T47D (cell line): ENCODE measurements at regions not wholly inside any gene's neighbourhood (a gene's known extent, or its start where the extent isn't known, plus 50 kb on each side); places are given as distances from the start of the nearest gene placed in this dataset.

Source experiments
- DNase-seq, 2 experiments: peaks; one replicate each; pipeline versions ENCODE4 v3.0.0 to v3.0.0-alpha.2; 2011 to 2012; ENCODE audit warnings: low read depth in 1 of 2, low spot score in 1 of 2
- JUND ChIP-seq: IDR thresholded peaks from 2 replicates; pipeline ENCODE4 v1.6.1; 2012; ENCODE audit warnings: low read depth
- in situ Hi-C: cut with HindIII; loops from 2 replicates; pipeline ENCODE4 v1.10.0; 2016; ENCODE audit warnings: low sequenced_read_pairs, low pct_unique_long_range_greater_than_20kb

DNA sequence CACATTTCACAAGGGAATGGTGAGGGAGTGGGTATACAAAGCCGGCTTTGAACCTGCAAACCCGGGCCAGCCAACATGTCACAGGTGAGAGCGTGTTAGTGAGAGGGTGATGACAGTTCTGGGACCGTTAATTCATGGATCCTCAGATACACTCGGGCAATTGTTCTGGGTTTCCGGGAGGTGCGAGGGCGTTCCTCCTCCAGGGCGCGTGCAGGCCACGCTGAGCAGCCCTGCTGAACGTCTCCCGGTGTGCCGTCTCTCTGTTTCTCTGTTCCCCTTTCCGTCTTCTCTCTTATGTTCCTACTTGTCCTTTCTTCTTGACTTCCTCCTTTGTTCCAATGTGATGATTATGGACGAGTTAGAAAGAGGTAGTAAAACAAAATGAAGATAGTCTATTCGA, 130.0 kb upstream of the GMDS start:
- TF ChIP-seq JUND = no peak
- DNase-seq = no peak
- in situ Hi-C loops = no loop called here

DNA sequence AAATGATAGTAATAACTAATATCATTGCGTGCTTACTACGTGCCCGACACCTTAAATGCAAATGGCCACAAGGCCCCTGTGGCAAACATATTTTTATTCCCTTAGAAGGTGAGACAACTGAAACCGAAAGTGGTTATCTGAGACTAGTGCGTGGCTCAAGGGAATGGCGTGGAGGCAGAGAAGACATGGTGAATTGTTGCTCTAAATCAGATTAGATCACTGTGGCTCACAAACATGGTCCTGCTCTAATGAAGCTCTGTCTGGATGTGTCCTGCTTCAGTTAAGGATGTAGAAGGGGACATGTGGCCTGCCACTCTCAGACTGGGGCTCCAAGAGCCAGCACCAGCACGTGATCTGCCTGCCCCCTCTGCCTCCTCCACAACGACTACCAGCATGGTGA, 124.2 kb upstream of the GMDS start:
- in situ Hi-C loops = no loop called here

DNA sequence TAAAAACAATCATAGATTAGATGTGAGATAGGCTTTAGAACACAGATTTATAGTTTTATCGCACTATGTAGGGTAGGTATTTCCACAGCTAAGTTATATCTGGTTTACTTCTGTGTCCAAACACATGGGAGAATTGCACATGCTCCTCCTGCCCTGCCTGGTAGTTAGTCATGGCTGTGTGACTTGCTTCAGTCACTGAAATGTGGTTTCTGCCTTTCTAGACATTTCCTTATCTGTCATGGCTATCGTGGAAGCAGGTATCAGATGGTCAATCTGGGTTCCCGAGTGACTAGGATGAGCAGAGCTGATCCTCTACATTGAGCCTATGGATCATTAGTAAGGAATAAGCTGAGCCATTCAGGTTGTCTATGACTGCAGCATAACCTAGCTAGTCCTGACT, 117.8 kb upstream of the GMDS start:
- in situ Hi-C loops = no loop called here
- TF ChIP-seq JUND = no peak

More for the DNA sequence above, 124.2 kb upstream of the GMDS start:
- DNase-seq = no peak
- no peak for TF ChIP-seq JUND

DNA sequence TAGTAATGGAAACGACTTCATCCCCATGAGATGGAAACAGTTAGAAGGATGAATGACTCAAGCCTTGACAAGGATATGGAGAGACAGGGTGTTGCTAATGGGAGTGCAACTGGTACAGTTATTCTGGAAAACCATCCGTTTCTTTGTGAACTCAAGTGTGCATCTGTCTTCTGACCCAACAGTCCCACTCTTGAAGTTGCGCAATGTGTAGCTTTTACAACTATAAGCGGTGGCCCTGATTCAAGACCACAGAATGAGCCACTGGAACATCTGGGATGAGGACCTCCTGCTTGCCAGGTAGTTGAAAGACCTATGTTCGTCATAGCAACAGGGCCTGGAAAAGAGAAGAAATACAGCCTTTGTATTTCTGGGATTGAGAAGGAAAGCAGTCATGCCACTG, 115.8 kb upstream of the GMDS start:
- no peak for TF ChIP-seq JUND
- no peak for DNase-seq
- in situ Hi-C loops = no loop called here

More for the DNA sequence above, 117.8 kb upstream of the GMDS start:
- DNase-seq = no peak

DNA sequence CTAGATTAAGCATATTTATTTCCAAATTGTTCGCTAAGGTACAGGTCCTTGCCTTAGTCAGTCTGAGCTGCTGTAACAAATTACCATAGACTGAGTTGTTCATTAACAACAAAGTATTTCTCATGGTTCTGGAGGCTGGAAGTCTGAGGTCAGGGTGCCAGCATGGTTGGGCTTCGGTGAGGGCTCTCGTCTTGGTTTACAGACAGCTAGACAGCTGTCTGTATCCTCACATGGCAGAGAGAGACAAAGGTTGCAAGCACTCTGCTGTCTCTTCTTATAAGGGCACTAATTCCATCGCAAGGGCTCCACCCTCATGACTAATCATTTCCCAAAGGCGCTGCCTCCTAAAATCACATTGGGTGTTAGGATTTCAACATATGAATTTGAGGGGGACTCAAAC, 115.3 kb upstream of the GMDS start:
- TF ChIP-seq JUND = no peak
- no peak for DNase-seq
- in situ Hi-C loops = no loop called here

DNA sequence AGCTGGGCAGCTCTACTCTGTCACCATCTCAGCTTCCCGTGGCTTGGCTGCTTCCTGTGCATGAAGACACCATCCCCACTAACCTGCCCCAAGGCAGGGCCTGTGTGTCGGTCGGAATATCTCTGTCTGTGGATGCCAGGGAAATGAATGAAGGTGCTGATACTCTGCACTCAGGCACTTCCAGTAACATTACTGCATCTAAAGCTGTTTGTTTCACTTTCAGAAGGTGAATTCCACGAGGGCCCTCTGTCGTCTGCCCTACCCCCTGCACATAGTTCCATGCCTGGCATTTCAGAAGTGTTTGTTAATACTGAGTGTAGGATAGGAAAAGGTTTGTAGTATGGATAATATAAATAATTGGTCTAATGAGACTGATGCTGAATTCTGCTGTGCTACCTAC, 114.7 kb upstream of the GMDS start:
- TF ChIP-seq JUND = no peak
- in situ Hi-C loops = no loop called here
- DNase-seq = no peak

DNA sequence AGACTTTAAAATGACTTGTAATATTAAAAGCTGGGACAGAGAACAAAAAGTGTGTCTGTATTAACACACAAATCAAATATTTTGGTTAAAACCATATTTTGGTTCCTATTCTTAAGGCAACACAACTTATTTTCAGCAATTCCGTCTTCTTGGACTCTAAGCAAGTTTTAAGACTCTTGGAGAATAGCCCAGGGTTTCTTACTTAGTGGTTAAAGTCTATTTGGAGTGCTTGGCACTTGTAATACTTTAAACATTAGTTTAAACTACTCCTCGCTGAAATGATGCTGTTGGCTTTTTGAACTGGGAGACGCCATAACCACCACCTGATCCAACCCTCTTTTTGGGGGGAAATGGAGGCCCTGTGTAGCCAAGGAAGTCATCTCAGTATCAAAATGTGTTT, 109.7 kb upstream of the GMDS start:
- no peak for TF ChIP-seq JUND
- in situ Hi-C loops = no loop called here
- no peak for DNase-seq

DNA sequence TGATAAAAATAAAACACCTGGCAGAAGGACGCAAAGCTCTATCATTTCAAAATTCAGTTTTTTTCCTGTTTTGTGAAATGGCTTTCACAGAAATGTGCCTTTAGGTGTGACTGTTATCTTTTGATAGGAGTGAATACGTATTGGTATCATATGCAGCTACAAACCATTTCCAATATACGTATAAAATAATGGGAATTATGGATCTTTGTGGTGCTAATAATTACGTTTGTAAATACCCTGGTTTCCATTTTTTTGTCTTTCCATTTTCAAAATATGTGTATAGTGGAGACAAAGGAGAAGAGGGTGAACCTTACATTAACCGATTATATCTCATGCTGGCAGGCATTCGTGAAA, 108.7 kb upstream of the GMDS start:
- in situ Hi-C loops = no loop called here
- no peak for TF ChIP-seq JUND
- DNase-seq = no peak

DNA sequence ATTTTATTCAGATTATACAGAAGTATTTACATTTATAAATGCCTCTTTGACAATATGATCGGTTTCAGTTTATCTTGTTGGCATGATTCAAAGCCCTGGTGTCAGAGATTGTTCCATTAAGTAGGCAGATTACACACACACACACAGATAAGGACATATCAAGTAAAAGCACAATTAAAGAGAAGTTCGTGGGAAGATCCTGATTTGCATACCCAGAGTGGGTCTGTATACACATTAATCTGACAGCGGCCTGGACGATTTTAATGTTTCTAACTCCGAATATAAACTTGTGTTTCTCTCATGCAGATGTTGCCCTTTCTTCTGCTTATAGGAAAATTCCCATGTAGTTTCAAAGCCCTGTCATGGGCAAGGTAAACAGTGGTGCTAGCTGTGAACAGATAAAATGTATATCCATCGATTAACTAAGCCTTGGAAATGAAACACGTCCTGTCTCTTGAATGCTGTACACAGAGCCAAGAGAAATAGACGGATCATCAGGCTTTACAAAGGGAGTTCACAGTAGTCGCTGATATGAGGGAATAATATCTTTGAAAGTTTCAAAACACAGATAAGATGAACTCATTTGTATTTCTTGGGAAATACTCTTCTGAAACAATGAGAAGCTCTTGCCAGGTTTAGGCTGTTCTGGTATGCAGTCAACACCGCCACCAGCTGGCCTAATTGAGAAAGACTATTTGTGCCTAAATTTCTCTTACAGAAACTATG, 108.2 kb upstream of the GMDS start:
- no peak for TF ChIP-seq JUND
- peak; percentile 43 to 80 for DNase-seq
- in situ Hi-C loops = no loop called here

DNA sequence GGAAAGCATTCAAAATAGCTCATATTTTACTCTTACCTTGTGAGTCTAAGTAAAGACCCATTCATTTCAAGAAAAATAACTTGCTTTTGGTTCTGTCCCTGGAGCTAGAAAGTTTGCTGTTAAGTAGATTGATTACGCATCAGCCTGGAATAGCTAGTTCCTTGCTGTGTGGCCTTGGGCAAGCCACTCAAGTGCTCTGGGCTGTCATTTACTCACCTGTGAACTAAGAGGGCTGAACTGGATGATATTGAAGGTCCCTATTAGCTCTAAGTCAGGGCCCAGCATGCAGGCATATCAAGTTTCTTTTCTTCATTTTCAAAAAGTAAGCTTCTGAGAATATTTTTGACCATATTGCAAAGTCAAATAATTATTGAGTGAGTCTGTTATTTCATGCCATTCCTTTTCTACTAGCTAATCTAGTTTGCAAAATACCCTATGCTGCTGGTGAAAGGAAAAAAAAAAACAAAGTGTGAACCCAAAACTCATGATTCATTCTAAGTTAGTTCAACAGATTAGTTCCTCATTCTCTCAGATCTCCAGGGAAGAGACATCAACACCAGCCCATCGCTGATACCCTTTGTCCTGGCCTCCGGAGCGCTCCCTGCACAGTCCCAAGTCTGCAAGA, 106.5 kb upstream of the GMDS start:
- DNase-seq = no peak
- in situ Hi-C loops = no loop called here
- no peak for TF ChIP-seq JUND

DNA sequence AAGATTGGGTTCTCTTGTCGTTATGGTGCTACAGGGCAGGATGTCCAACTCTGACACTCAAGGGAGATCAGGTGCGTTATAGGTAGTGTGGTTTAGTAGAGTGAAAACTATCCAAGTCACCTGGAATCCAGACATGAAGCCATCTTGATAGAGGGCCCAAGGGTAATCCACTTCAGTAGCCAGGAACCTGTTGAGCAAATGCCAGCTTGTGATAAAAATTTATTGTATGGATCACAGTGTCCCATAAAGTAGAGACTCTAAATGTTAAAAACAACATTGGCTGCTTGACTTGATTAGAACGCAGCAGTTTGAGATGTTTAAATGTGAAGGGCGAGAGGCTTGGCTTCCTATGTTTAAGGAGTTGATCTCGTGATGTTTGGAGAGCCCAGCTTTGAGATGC, 105.7 kb upstream of the GMDS start:
- in situ Hi-C loops = no loop called here
- no peak for TF ChIP-seq JUND
- no peak for DNase-seq

DNA sequence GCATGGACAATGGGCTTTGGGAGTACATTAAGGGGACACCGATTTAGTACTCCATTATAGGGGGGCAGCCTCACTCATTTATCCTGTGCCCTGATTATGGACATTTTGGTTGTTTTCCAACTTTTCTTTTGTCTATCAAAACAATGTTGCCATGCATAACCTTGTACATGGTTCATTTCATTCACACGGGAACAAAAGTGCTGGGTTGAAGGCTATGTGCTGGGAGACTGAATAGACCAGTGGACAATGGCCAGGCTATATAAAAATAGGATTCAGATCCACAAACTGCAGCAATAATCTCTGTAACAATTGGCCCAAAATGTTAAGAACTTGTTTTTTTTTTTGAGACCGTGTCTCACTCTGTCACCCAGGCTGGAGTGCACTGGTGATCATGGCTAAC, 100.7 kb upstream of the GMDS start:
- DNase-seq = no peak
- TF ChIP-seq JUND = no peak
- in situ Hi-C loops = no loop called here

DNA sequence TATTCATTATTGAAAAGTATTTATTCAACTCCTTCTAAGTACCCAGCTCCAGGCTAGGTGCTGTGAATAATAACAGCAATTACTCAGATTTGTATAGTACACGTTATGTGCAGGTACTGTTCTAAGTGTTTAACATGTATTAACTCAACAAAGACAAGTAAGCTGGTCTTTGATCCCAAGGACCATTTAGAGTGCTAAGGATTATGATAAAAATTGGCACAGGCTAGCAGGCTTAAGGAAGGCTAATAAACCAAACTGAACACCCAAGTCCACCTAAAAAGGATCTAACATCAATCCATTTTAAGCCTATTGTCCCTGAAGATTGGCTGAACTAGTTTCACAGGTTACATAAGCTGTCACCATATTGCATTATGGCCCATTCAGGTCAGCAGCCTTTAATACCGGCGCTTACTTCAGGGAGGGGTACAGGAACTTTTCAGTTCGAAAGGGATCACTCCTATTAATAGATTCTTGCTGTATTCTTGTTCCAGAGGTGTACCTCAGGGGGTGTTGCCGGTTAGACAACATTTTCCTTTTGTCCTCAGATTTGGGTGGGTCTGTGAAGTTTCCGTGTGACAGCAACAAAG, 99.0 kb upstream of the GMDS start:
- DNase-seq = peak in 1 of 2 experiments; percentile 20
- TF ChIP-seq JUND = no peak
- in situ Hi-C loops = no loop called here
